ENCODE measurements at regions not wholly inside any gene's neighbourhood (a gene's known extent, or its start where the extent isn't known, plus 50 kb on each side); places are given as distances from the start of the nearest gene placed in this dataset.
A peak's percentile ranks its signal among the peaks of the same experiment; 100 is the strongest.

DNA sequence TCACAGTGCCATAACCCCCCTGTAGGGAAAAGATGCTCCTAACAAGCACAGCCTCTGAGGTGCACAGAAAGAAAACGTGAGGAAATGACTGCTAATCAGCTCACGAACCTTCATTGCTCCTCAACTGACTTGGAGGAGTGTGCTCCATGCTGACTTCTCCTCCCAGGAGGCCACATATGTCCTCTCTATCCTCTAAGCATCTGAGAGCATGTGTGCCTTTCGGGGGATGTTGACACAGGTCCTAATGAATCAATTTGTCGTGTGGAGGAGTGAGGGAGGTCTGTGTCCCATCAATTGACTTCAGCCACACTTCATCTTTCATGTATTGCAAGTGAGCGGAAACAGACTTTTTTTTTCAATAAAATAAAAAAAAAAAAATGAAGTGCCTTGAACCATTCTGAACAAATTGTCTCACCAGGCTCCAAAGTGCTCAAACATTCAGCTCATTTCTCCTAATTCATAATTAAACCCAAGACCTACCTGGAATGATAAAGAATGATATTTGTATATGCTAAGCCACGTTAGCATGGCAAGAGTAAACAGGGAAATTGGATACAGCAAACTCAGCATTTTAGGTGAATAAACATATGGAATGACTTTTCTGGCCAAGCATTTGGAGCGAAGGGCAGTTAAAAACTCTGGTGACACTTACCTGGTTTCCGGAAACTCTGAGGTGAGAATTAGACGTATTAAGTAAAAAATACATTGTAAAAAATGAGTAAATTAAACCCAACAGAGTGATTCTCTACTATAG, 317.6 kb upstream of the FAT3 start:
- intact Hi-C loops (cut with DNase I): no loop called here

DNA sequence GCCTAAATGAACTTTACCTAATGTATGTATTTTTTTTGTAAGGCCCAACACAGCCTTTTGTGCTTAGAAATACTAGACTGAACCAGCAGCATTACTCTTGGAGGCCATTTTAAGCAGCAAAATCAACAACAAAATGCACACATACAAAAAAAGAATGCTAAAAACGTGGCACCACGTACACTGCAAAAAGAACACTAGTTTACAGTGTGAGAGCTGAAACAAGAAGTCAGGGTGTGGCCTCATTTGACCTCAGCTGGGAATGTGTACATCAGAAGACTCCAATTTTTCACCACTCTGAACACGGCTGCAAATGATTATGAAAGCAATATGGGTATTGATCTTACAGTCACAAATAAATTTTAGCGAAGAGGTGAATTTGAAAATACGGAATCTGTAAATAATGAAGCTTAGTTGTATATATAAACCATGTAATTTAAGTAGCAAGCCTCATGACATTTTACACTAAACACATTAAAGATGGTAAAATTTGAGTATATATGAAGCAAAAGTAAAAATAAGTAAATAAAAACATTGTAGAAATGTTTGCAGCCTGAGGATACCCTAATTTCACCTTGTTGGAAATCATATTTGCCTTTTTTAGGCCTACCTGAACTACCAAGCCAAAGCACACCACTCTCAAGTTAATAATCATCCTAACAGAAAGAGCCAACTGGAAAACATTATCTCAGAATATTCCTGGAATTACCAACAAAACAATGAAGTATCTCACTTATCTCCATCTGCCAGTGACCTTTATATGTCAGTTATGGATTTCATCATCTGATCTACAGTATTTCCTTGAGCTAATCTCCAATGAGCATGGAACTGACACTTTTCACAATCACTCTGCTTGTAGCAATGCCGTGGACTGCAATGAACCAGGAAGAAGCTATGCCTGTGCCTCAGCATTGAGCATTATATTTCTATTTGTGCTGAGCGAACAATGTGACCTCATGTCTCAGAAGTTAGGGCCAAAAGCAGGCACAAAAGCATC, 319.5 kb upstream of the FAT3 start:
- ATAC-seq: no peak
- DNase-seq: no peak
- intact Hi-C loops (cut with DNase I): no loop called here

More for the DNA sequence above, 317.6 kb upstream of the FAT3 start:
- ATAC-seq (no peak), DNase-seq (no peak)

GRCh38 chr11:91902312-91902711, 322.3 kb upstream of the FAT3 start:
- DNase-seq (no peak), ATAC-seq (no peak)
- intact Hi-C loops (cut with DNase I): no loop called here

DNA sequence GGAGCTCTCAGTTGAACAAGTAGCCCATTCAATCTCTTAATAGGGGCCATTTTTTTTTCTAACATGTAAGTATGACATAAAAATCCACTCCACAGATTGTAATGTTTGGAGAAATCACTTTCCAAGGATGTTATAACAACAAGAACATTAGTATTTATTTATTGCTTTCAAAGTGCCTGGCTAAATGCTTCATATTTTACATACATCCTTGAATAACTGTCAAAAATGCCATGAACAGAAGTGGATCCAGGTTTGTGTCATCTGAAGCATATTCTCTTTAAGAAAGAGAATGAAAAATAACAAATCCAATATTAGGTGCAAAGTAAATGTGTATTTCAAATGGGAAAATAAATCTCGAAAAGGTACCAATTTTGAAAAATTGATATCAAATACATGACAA, 344.0 kb upstream of the FAT3 start:
- intact Hi-C loops (cut with DNase I): no loop called here
- no peak for ATAC-seq
- DNase-seq: no peak

DNA sequence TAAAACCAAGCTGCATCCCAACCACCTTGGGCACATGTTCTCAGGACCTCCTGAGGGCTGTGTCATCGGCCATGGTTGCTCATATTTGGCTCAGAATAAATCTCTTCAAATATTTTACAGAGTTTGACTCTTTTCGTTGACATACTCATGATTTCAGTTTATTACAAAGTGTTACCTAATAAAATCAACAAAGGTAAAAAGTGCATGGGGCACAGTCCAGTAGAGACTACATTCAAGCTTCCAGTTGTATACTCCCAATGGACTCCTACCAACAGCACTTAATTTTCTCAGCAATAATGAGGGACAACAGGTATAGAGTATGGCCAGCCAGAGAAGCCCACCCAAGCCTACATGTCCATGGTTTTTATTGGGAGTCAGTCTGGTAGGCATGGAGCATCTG, 347.9 kb upstream of the FAT3 start:
- ATAC-seq (no peak), DNase-seq (no peak)
- intact Hi-C loops (cut with DNase I): no loop called here

DNA sequence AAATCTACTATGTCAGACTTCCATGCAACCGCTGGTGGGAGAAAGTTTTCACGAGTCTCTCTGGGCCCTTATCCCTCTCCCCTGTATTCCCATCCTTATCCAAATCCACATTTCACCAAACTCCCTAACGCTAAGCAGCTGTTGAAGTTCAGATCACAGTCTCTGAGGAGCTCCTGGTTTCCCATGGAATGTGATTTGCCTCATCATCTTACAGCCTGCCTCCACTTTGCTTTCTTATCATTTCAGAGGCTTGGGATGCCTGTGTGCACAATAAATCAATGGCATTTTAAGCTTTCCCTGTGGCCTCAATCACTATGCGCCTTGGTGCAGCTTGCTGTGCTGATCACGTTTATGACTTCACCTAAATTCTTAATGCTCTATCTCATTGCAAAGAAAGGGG, 352.4 kb upstream of the FAT3 start:
- ATAC-seq (no peak), DNase-seq (no peak)
- intact Hi-C loops (cut with DNase I): no loop called here

DNA sequence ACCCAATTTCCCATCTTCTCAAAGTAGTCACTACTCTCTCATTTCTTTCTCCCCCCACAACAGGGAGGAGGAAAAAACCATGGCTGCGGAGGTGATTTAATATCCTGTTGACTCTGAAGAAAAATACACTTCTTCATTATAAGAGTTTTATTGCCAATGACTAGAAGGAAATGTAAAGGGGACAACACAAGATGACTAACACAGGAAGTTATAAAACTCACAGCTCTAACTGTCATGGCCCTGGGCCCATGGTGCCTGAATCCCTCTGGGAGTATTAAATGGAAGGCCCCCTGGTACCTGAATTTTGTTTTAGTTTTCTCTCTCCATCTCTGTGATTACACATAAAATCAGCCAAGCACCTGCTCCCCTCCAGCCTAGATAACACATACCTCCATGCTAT, 352.8 kb upstream of the FAT3 start:
- DNase-seq (no peak), ATAC-seq (no peak)
- intact Hi-C loops (cut with DNase I): no loop called here

GRCh38 chr11:91871048-91871447, 353.6 kb upstream of the FAT3 start:
- DNase-seq: no peak
- ATAC-seq: no peak
- intact Hi-C loops (cut with DNase I): no loop called here

- DNase-seq (no peak), ATAC-seq (no peak)
- intact Hi-C loops (cut with DNase I): no loop called here
These were observed 354.9 kb upstream of the FAT3 start for GRCh38 chr11:91869686-91870085.

- DNase-seq (no peak), ATAC-seq (no peak)
- intact Hi-C loops (cut with DNase I): no loop called here
These were observed 358.0 kb upstream of the FAT3 start for GRCh38 chr11:91866642-91867041.

- intact Hi-C loops (cut with DNase I): no loop called here
- ATAC-seq: no peak
These were observed 364.0 kb upstream of the FAT3 start for GRCh38 chr11:91860661-91861060.

GRCh38 chr11:91859666-91860065, 365.0 kb upstream of the FAT3 start:
- ATAC-seq (no peak), DNase-seq (no peak)
- intact Hi-C loops (cut with DNase I): no loop called here

More at GRCh38 chr11:91860661-91861060, 364.0 kb upstream of the FAT3 start:
- DNase-seq: no peak

DNA sequence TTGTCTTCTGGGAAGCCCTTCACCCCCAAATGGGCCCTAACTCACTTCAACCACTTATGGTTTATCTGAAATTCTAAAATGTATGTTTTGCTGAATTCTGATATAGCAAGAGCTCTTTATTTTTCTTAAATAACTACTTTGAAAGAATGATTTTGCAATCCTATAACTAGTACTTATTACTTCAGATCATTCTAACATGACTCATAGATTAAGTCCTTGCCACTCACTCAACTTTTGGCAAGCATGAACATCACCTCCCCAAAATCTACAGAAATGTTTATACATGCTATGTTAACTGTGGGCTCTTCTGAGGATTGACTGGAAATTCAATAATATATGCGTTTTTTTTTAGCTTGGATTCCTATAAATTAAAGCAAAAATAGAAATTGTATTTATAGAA, 367.4 kb upstream of the FAT3 start:
- intact Hi-C loops (cut with DNase I): no loop called here
- DNase-seq (no peak), ATAC-seq (peak in 1 of 2 donors; percentile 71)

GRCh38 chr11:91854780-91855179, 369.8 kb upstream of the FAT3 start:
- intact Hi-C loops (cut with DNase I): no loop called here
- DNase-seq (no peak), ATAC-seq (no peak)

DNA sequence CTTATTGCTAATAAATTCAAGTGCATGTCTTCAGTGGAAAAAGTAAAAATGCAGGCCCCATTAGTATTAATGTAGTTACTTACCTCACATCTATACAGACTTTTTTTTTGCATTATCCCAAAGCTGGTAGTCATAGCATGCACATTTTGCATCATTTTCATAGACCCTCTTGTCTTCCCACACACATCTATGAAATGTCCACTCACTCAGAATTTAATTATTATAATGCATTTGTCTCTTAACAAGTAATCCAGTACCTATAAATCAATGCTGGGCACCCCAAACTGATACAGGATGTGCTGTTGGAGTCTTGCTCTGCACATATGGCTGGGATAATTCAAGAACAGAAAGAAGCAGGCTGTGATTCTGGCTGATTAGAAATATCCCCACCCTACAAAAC, 370.4 kb upstream of the FAT3 start:
- DNase-seq (no peak), ATAC-seq (no peak)
- intact Hi-C loops (cut with DNase I): no loop called here

DNA sequence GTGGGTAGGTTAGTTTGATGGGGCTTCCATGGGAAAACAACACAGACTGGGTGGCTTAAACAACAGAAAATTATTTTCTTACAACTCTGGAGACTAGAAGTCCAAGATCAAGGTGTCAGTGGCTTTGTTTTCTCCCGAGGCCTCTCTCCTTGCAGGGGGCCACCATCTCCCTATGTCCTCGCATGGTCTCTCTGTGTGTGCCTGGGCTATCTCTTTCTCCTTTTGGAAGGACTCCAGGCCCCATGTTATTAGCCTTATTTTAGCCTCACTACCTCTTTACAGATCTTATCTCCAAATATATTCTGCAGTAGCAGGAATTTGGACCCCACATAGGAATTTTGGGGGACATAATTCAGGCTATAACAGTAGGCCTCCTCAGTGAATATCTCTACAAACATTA, 372.7 kb upstream of the FAT3 start:
- DNase-seq (no peak), ATAC-seq (no peak)
- intact Hi-C loops (cut with DNase I): no loop called here

- no peak for ATAC-seq
- DNase-seq: no peak
- intact Hi-C loops (cut with DNase I): no loop called here
These were observed 373.9 kb upstream of the FAT3 start for GRCh38 chr11:91850533-91851275.

- ATAC-seq: no peak
- DNase-seq: no peak
- intact Hi-C loops (cut with DNase I): no loop called here
These were observed 374.6 kb upstream of the FAT3 start for GRCh38 chr11:91850021-91850420.

GRCh38 chr11:91846649-91847048, 378.0 kb upstream of the FAT3 start:
- no peak for ATAC-seq
- intact Hi-C loops (cut with DNase I): no loop called here
- DNase-seq: no peak

GRCh38 chr11:91846002-91846401, 378.6 kb upstream of the FAT3 start:
- DNase-seq (no peak), ATAC-seq (no peak)
- intact Hi-C loops (cut with DNase I): no loop called here

Measured in left cardiac atrium (tissue), 4 donors.